Uterus (tissue), 3 donors: ENCODE measurements at regions not wholly inside any gene's neighbourhood (a gene's known extent, or its start where the extent isn't known, plus 50 kb on each side); places are given as distances from the start of the nearest gene placed in this dataset.

Source experiments
- DNase-seq, 2 donors: peaks; one replicate each; pipeline ENCODE4 v3.0.0-alpha.2; 2019 to 2020
- H3K27ac ChIP-seq, 2 donors: fragments of 200-600 bp; sonication (generic); 1 replicate in 1 of 2; 2 replicates in 1 of 2; pipeline ENCODE4 v1.5.1; 2016 to 2018
- H3K27me3 ChIP-seq, 2 donors: fragments of 200-600 bp; sonication (generic); one replicate each; pipeline ENCODE4 v1.5.1; 2018 to 2019; ENCODE audit warnings: control low read depth in 1 of 2
- H3K36me3 ChIP-seq, 2 donors: fragments of 200-600 bp; sonication (generic); one replicate each; pipeline ENCODE4 v1.5.1; 2019; ENCODE audit warnings: control low read depth in 1 of 2
- H3K4me1 ChIP-seq, 2 donors: fragments of 200-600 bp; sonication (generic); one replicate each; pipeline ENCODE4 v1.5.1; 2018 to 2019; ENCODE audit warnings: control low read depth in 1 of 2
- H3K4me3 ChIP-seq, 2 donors: fragments of 200-600 bp; sonication (generic); 1 replicate in 1 of 2; 2 replicates in 1 of 2; pipeline ENCODE4 v1.5.1; 2018 to 2019; ENCODE audit warnings: mild to moderate bottlenecking in 1 of 2
- H3K9me3 ChIP-seq, 2 donors: fragments of 200-600 bp; sonication (generic); one replicate each; pipeline ENCODE4 v1.5.1; 2019; ENCODE audit warnings: control low read depth in 1 of 2
- CTCF ChIP-seq, 4 experiments: fragments of 200-600 bp in 2 of 4; fragments of 450-650 bp in 2 of 4; sonication (generic) in 2 of 4; IDR thresholded peaks; one replicate each; pipeline ENCODE4 v1.5.1; 2016 to 2019; ENCODE audit warnings: antibody characterized with exemption in 4 of 4, mild to moderate bottlenecking in 2 of 4, moderate library complexity in 1 of 4
- POLR2A ChIP-seq, 2 donors: fragments of 450-650 bp; IDR thresholded peaks; one replicate each; pipeline ENCODE4 v1.6.1; 2016; ENCODE audit warnings: antibody characterized with exemption in 2 of 2, mild to moderate bottlenecking in 1 of 2, moderate library complexity in 1 of 2
- intact Hi-C: fragments of 100-400 bp; cut with DNase I; formaldehyde crosslinking; loops from one replicate; pipeline ENCODE4 v1.15.1; 2023; ENCODE audit warnings: low total_unique reads
- donor health status: DM: yes; HTN: yes; CAD: no.

GRCh38 chr4:173891072-173891471 is 361.0 kb upstream of the HAND2 start:
- DNase-seq, result no peak
- Histone ChIP-seq H3K4me1 (no peaks in the 10 kb centered on the region), H3K36me3 (no peaks in the 10 kb centered on the region), H3K9me3 (no peaks in the 10 kb centered on the region), H3K27ac (no peak overlapping the region), H3K27me3 (no peaks in the 10 kb centered on the region), H3K4me3 (no peak overlapping the region)
- TF ChIP-seq CTCF (IDR thresholded peaks at IDR 0.05) (no peak), POLR2A (IDR thresholded peaks at IDR 0.05) (no peak)
- intact Hi-C loops, result no loop called here

GRCh38 chr4:173883821-173884220 is 353.8 kb upstream of the HAND2 start:
- H3K4me3 ChIP-seq, result no peak overlapping the region
- H3K27ac ChIP-seq, result peak overlapping the region; percentile 39 to 49
- no peaks in the 10 kb centered on the region for H3K36me3 ChIP-seq
- H3K9me3 ChIP-seq, result no peaks in the 10 kb centered on the region
- no peaks in the 10 kb centered on the region for H3K27me3 ChIP-seq
- peaks cover 0 to 5% of the 10 kb centered on the region in 2 donors for H3K4me1 ChIP-seq
- no peak for TF ChIP-seq POLR2A (IDR thresholded peaks at IDR 0.05)
- TF ChIP-seq CTCF (IDR thresholded peaks at IDR 0.05), result no peak
- intact Hi-C loops, result no loop called here
- DNase-seq, result peak in 1 of 2 donors; percentile 38

GRCh38 chr4:173880897-173881296 is 350.9 kb upstream of the HAND2 start:
- Histone ChIP-seq H3K27ac (no peak overlapping the region), H3K36me3 (no peaks in the 10 kb centered on the region), H3K27me3 (no peaks in the 10 kb centered on the region), H3K4me3 (no peak overlapping the region), H3K4me1 (peaks cover 0 to 5% of the 10 kb centered on the region in 2 donors), H3K9me3 (no peaks in the 10 kb centered on the region)
- no peak for TF ChIP-seq CTCF (IDR thresholded peaks at IDR 0.05)
- TF ChIP-seq POLR2A (IDR thresholded peaks at IDR 0.05), result no peak
- intact Hi-C loops, result no loop called here
- DNase-seq, result no peak

GRCh38 chr4:173879509-173879908 is 349.5 kb upstream of the HAND2 start:
- peak overlapping the region in 1 of 2 donors; percentile 34 for H3K27ac ChIP-seq
- intact Hi-C loops, result no loop called here

GRCh38 chr4:173878701-173879100 is 348.7 kb upstream of the HAND2 start:
- TF ChIP-seq POLR2A (IDR thresholded peaks at IDR 0.05), result no peak
- no peak for TF ChIP-seq CTCF (IDR thresholded peaks at IDR 0.05)
- peak; percentile 59 to 69 for DNase-seq
- H3K27me3 ChIP-seq, result no peaks in the 10 kb centered on the region
- peaks cover 0 to 5% of the 10 kb centered on the region in 2 donors for H3K4me1 ChIP-seq
- H3K36me3 ChIP-seq, result no peaks in the 10 kb centered on the region
- no peaks in the 10 kb centered on the region for H3K9me3 ChIP-seq
- intact Hi-C loops, result no loop called here
- no peak overlapping the region for H3K4me3 ChIP-seq
- peak overlapping the region in 1 of 2 donors; percentile 25 for H3K27ac ChIP-seq

More at GRCh38 chr4:173879509-173879908, 349.5 kb upstream of the HAND2 start:
- H3K36me3 ChIP-seq, result no peaks in the 10 kb centered on the region
- DNase-seq, result no peak
- no peaks in the 10 kb centered on the region for H3K9me3 ChIP-seq
- TF ChIP-seq CTCF (IDR thresholded peaks at IDR 0.05), result no peak
- TF ChIP-seq POLR2A (IDR thresholded peaks at IDR 0.05), result no peak
- H3K4me3 ChIP-seq, result no peak overlapping the region
- H3K4me1 ChIP-seq, result peaks cover 0 to 5% of the 10 kb centered on the region in 2 donors
- H3K27me3 ChIP-seq, result no peaks in the 10 kb centered on the region
